ENCODE measurements at regions not wholly inside any gene's neighbourhood (a gene's known extent, or its start where the extent isn't known, plus 50 kb on each side); places are given as distances from the start of the nearest gene placed in this dataset.

GRCh38 chr1:208967334-208967733 lies 616.2 kb upstream of the CAMK1G start:
- TF ChIP-seq POLR2AphosphoS5 (IDR thresholded peaks at IDR 0.05) = no peak
- TF ChIP-seq EP300 (IDR thresholded peaks at IDR 0.05) = no peak
